ENCODE measurements at regions not wholly inside any gene's neighbourhood (a gene's known extent, or its start where the extent isn't known, plus 50 kb on each side); places are given as distances from the start of the nearest gene placed in this dataset.
"Not testable (repeated sequence)": the region's sequence is repeated elsewhere in the genome, so short reads cannot be mapped to it uniquely, and the experiment has no call there.

DNA sequence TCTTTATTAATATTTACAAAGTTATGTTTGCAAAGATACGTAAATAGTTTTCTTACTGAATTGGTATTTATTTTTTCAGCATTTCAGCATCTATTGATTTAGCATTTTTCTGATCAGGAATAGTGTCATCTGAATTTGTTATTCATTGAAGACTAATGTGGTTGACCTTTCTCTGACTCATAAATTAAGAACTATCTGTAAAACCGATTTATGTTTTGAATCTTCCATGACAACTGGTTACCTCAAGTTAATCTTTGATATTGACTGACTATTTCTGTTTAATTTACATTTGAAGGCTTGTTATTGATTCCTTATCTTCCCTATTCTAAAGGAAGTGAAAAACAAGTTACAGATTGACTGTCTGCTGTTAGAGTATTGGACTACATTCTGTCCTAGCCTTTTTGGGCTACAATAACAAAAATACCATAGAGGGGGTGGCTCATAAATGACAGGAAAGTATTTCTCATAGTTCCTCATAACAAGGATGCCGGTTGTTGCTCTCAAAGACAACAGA lies 1131.4 kb downstream of the PLA2G4A start:
- ATAC-seq = no peak
- no peak for DNase-seq

GRCh38 chr1:187961895-187962294 lies 1133.1 kb downstream of the PLA2G4A start:
- ATAC-seq = no peak
- DNase-seq = no peak

DNA sequence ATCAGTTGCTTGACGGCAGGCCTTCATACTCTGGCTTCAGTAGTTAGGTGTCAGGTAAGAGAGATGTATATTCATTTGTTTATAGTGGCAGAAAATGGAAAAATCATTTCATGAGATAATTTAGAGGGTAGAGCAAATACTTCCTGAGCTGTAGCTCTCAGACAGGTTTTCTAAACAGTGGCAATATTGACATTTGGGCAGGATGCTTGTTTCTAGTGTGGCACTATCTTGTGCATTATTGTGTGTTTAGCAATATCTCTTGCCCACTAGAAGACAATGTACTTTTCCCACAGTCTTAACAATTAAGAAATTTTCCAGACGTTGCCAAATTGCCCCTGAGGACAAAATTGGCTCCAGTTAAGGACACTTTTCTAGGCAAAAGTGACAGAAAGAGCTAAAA lies 1143.1 kb downstream of the PLA2G4A start:
- ATAC-seq (no peak), DNase-seq (no peak)

GRCh38 chr1:187977298-187977697 lies 1148.5 kb downstream of the PLA2G4A start:
- no peak for ATAC-seq
- DNase-seq = no peak

DNA sequence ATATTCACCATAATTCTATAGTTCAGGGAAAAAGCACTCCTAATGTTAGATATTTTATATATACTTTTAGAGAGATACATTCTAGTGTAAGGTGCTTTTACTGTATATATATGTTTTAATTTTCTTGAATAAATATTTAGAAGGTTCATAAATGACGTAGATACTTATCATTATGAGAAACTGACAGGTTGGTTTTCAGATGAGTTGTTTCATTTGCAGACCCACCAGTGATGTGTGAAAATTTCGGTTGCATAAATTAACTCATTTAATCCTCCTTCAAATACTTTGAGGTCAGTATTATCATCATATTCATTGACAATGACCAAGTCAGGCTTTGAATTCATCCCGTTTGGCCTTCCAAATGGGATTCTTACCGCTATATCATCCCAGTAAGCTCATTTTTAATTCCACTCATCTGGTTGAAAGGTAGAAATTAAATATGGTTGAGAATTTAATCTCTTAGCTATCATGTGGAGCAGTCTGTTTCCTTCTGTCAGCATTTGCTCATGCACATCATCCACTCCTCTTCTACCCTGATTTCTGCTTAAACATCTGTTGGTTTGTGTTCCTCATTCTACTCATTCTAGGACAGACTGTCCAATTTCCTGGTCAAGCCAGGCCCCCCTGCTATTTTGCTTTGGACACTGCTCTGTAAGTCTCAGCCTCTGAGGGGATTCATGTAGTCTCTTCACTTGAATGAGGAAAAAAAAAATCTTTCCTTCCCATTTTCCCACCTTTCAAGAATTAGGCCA lies 1156.6 kb downstream of the PLA2G4A start:
- no peak for ATAC-seq

DNA sequence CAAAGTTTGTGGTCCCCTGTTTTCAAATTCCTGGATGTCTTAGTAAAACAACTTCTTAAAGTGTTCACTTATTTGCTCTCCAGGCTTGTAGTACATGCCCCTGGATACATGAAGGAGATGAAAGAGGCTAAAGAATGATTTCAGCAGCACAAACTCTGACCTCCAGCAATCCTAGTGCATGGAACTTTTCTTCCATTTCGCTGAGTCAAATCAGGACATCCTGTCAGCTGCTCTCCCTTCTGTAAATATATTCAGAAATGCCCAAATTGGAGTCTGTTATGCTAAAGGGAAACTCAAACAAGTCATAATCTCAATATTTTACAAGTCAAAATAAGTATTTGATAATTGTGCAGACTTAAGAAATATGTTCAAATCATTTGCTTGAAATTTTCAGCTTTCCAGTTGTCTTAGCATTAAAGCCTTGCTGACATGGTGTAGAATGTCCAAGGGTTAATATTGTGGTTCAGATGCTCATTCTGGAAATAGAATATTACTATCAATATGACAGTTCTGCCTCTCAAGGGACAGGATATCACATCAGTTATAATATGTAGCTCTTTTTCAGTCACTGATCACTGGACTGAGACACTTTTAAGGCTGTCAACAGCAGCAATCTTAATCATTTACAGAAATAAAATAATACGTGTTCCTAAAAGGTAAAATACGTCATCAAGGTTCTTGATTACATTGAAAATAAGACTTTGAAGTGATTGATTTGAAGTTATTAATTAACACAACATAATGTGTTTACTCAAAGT lies 1157.3 kb downstream of the PLA2G4A start:
- DNase-seq = no peak

More for the DNA sequence above, 1156.6 kb downstream of the PLA2G4A start:
- DNase-seq = no peak

DNA sequence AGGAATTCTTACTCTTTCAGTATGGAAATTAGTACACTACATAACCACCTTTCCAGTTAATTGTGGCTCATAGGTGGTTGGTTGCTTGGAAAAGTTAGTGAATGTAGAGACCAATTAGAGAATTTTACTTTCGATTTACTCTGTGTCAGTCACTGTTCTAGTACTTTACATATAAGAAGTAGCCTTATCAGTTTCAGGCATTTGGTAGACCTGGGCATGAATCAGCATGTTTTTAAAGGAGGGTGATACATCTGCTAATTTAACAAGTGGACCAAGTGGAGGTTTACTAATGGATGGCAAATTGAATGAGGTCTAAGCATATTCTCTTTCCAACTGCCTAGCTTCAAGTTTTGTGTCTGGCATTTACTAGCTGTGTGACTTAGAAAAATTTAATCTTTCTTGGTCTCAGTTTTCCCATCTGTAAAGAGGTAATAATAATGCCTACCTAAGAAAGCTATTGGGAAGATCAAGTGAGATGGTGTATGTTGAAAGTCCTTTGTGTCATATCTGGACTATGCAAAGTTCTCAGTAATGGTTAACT lies 1158.6 kb downstream of the PLA2G4A start:
- DNase-seq = no peak
- no peak for ATAC-seq

More for the DNA sequence above, 1157.3 kb downstream of the PLA2G4A start:
- no peak for ATAC-seq

- ATAC-seq (no peak), DNase-seq (no peak)
Observed at GRCh38 chr1:187991944-187992343, 1163.2 kb downstream of the PLA2G4A start.

GRCh38 chr1:187996780-187997179 lies 1168.0 kb downstream of the PLA2G4A start:
- ATAC-seq (no peak), DNase-seq (no peak)

- no peak for DNase-seq
- ATAC-seq = no peak
Observed at GRCh38 chr1:187999973-188000372, 1171.2 kb downstream of the PLA2G4A start.

DNA sequence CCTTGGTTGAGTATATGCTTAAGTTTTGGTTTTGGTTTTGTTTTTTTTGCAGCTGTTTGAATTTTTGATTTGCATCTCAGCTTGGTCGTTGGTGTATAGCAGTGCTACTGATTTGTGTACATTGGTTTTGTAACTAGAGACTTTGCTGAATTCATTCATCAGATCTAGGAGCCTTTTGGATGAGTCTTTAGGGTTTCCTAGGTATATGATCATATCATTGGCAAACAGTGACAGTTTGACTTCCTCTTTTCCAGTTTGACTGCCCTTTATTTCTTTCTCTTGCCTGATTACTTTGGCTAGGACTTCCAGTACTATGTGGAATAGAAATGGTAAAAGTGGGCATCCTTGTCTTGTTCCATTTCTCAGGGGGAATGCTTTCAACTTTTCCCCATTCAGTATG lies 1174.9 kb downstream of the PLA2G4A start:
- not testable (repeated sequence) for ATAC-seq, DNase-seq

DNA sequence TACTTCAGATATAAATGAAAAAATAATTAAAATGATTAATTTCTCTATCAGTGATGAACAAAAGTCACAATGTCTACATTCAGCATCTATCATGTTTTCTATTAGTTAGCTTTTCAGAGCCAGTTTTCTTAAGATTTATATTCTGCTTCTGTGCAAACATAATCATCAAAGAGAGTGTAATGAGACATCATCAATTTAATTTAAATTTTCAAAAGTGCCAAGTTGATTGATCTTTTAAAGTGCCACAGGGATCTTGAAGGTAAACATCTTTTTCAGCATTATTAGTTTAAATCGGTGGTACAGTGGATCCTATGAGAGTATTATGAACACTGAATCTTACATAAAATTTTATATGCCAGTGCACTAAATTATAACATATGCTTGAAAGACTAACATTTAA lies 1176.1 kb downstream of the PLA2G4A start:
- ATAC-seq = no peak
- no peak for DNase-seq

- ATAC-seq (no peak), DNase-seq (no peak)
Observed at GRCh38 chr1:188006354-188006753, 1177.6 kb downstream of the PLA2G4A start.

DNA sequence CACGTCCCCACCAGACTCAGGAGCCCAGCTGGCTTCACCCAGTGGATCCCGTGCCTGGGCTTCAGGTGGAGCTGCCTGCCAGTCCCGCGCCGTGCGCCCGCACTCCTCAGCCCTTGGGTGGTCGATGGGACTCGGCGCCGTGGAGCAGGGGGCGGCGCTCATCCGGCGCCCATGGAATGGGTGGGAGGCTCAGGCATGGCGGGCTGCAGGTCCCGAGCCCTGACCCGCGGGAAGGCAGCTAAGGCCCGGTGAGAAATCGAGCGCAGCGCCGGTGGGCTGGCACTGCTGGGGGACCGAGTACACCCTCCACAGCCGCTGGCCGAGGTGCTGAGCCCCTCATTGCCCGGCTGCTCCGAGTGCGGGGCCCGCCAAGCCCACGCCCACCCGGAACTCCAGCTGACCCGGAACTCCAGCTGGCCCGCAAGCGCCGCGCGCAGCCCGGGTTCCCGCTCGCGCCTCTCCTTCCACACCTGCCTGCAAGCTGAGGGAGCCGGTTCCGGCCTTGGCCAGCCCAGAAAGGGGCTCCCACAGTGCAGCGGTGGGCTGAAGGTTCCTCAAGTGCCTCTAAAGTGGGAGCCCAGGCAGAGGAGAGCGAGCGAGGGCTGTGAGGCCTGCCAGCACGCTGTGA lies 1184.6 kb downstream of the PLA2G4A start:
- DNase-seq, ATAC-seq: not testable (repeated sequence)

DNA sequence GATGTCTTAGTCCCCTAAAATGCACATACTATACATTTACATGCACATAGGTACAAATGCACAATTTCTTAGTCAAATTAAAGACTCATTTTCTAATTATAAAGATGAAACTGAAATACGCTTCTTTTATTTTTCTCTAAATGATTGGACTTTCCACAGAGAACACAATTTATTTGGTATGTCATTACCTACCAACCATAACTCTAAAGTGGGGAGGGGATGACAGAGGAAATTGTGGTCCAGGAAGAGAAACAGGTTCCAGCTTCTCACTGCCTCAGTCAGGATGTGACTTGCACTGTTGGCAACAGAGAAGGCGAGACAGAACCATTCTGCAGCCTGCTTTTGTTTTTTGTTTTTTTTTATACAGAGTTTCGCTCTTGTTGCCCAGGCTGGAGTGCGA lies 1189.2 kb downstream of the PLA2G4A start:
- ATAC-seq (no peak), DNase-seq (no peak)

GRCh38 chr1:188022661-188023060 lies 1193.9 kb downstream of the PLA2G4A start:
- DNase-seq = no peak
- ATAC-seq = no peak

DNA sequence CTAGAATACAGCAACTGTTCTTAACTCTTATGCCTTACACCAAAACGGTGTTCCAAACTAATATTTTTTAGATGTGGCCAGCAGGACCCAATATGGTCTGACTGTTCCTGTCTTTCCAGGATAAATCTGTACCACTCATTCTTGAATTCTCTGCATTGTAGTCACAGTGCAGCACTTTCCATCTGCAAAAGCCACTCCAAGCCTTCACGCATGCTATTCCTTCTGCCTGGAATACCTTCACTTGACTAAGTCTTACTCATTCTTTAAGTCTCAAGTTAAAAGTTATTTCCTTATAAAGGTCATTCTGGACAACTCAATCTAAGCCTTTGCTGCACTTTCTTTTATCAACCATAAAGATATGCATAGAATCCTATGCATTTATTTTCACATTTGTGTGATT lies 1194.5 kb downstream of the PLA2G4A start:
- DNase-seq (no peak), ATAC-seq (no peak)

- DNase-seq (no peak), ATAC-seq (no peak)
Observed at GRCh38 chr1:188027613-188028012, 1198.9 kb downstream of the PLA2G4A start.

- not testable (repeated sequence) for ATAC-seq, DNase-seq
Observed at GRCh38 chr1:188037572-188037971, 1208.8 kb downstream of the PLA2G4A start.

GRCh38 chr1:188043536-188044245 lies 1214.9 kb downstream of the PLA2G4A start:
- DNase-seq (no peak), ATAC-seq (no peak)

DNA sequence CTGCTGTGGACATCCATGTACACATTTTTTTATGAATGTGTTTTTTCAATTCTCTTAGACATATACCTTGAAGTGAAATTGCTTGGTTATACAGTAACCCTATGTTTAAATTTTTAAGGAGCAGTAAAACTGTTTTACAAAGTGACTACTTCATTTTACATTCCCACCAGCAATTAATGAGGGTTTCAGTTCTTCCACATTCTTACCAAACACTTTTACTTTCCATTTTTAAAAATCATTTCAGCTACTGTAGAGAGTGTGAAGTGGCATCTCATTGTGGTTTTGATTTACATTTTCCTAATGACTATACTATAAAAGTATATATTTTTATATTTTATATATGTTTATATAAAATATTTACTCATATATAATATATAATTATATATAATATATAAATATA lies 1221.5 kb downstream of the PLA2G4A start:
- ATAC-seq (no peak), DNase-seq (no peak)

- no peak for DNase-seq
Observed at GRCh38 chr1:188056011-188056410, 1227.3 kb downstream of the PLA2G4A start.

More at GRCh38 chr1:188056011-188056410, 1227.3 kb downstream of the PLA2G4A start:
- ATAC-seq = no peak
